ENCODE measurements at regions not wholly inside any gene's neighbourhood (a gene's known extent, or its start where the extent isn't known, plus 50 kb on each side); places are given as distances from the start of the nearest gene placed in this dataset.
A peak's percentile ranks its signal among the peaks of the same experiment; 100 is the strongest.
"Not testable (repeated sequence)": the region's sequence is repeated elsewhere in the genome, so short reads cannot be mapped to it uniquely, and the experiment has no call there.

DNA sequence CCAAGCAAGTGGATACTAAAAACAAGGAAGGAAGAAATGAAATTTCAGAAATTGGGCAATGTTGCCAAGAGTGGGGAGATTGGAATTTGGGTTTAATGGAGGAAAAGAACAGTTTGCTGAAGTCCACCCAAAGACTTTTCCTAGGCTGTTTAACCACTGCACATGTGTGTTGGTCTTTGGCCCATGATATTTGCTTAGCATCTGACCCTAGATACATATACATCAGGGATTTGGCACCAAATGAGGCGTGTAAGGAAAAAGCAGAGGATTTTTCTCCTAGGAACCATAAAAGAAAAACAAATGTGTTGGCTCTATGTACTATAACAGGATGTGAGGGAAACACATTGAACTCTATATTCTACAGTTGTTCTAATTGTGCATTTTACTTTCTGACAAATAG is 80.7 kb upstream of the CD28 start:
- Histone ChIP-seq H3K4me1 (ENCODE audit: control insufficient read depth in 2 of 3, insufficient read depth in 2 of 3, low read depth in 1 of 3, low read length in 3 of 3) (peaks cover 0 to 2% (median 0%) of the 10 kb centered on the region in 3 donors), H3K27ac (ENCODE audit: low read depth in 2 of 2, low read length in 2 of 2) (no peak overlapping the region), H3K9me3 (ENCODE audit: control insufficient read depth in 2 of 3, insufficient read depth in 1 of 3, low read length in 3 of 3) (no peaks in the 10 kb centered on the region), H3K27me3 (ENCODE audit: control insufficient read depth, insufficient read depth, low read length) (no peaks in the 10 kb centered on the region), H3K36me3 (ENCODE audit: control insufficient read depth in 2 of 3, insufficient read depth in 3 of 3, low read length in 3 of 3) (no peaks in the 10 kb centered on the region), H3K9ac (ENCODE audit: low read length in 3 of 3) (no peak overlapping the region), H3K4me3 (ENCODE audit: low read length in 3 of 3) (no peak overlapping the region)
- peak in 1 of 5 donors; percentile 64 for DNase-seq
- TF ChIP-seq, protein P1, sequence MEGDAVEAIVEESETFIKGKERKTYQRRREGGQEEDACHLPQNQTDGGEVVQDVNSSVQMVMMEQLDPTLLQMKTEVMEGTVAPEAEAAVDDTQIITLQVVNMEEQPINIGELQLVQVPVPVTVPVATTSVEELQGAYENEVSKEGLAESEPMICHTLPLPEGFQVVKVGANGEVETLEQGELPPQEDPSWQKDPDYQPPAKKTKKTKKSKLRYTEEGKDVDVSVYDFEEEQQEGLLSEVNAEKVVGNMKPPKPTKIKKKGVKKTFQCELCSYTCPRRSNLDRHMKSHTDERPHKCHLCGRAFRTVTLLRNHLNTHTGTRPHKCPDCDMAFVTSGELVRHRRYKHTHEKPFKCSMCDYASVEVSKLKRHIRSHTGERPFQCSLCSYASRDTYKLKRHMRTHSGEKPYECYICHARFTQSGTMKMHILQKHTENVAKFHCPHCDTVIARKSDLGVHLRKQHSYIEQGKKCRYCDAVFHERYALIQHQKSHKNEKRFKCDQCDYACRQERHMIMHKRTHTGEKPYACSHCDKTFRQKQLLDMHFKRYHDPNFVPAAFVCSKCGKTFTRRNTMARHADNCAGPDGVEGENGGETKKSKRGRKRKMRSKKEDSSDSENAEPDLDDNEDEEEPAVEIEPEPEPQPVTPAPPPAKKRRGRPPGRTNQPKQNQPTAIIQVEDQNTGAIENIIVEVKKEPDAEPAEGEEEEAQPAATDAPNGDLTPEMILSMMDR (IDR thresholded peaks at IDR 0.05; ENCODE audit: borderline replicate concordance, extremely low read depth, insufficient read depth), result no peak
- intact Hi-C loops (cut with DNase I), result no loop called here
- no peak for FAIRE-seq

DNA sequence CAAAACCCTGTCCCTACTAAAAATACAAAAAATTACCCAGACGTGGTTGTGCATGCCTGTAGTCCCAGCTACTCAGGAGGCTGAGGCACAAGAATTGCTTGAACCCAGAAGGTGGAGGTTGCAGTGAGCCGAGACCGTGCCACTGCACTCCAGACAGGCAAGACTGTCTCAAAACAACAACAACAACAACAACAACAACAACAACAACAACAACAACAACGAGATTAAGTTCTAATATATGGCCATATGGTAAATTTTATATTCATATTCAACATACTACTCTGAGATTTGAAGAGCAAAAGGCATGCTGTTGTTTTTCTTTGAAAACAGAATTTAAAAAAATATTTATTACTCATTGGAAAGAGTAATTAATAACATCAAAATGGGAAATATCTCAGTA is 80.2 kb upstream of the CD28 start:
- DNase-seq; H3K36me3 ChIP-seq (ENCODE audit: control insufficient read depth in 2 of 3, insufficient read depth in 3 of 3, low read length in 3 of 3); H3K4me1 ChIP-seq (ENCODE audit: control insufficient read depth in 2 of 3, insufficient read depth in 2 of 3, low read depth in 1 of 3, low read length in 3 of 3); H3K27ac ChIP-seq (ENCODE audit: low read depth in 2 of 2, low read length in 2 of 2); H3K9ac ChIP-seq (ENCODE audit: low read length in 3 of 3); H3K4me3 ChIP-seq (ENCODE audit: low read length in 3 of 3); H3K9me3 ChIP-seq (ENCODE audit: control insufficient read depth in 2 of 3, insufficient read depth in 1 of 3, low read length in 3 of 3); H3K27me3 ChIP-seq (ENCODE audit: control insufficient read depth, insufficient read depth, low read length); FAIRE-seq; intact Hi-C loops (cut with DNase I): not testable (repeated sequence)

DNA sequence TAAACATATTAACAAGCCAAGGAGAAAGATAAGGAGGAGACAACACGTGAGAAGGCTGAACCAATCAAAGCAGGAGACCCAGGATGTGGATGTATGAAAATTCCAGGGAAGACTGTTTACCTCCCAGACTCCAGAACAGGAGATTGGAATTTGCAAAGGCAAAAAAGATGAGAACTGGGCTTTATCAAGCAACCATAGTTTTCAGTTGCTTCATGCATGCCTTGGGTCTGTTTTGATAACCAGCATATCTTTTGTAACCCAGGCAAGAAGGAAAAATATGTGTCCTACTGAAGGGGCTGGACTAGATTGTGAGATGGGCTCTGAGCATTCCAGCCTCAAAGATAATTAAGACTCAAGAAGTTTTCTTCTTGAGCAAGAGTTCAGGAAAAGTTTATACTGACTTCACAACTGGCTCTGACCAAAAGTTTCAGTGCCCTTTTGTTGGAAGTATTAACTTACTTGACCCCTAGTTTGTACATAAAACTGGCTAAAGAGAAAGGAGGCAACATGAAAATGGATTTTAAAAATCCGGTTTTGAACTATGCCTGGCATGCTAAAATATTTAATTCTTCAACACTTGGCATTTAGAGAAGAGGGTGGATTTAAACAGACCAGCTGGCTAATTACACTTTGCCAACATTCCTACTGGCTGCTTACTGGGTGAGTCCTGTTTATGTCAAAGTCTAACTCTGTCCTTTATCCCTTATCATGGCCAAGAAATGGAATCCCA is 79.3 kb upstream of the CD28 start:
- Histone ChIP-seq H3K9me3 (ENCODE audit: control insufficient read depth in 2 of 3, insufficient read depth in 1 of 3, low read length in 3 of 3) (no peaks in the 10 kb centered on the region), H3K27me3 (ENCODE audit: control insufficient read depth, insufficient read depth, low read length) (no peaks in the 10 kb centered on the region), H3K9ac (ENCODE audit: low read length in 3 of 3) (no peak overlapping the region), H3K4me1 (ENCODE audit: control insufficient read depth in 2 of 3, insufficient read depth in 2 of 3, low read depth in 1 of 3, low read length in 3 of 3) (peaks cover 0 to 2% (median 0%) of the 10 kb centered on the region in 3 donors), H3K4me3 (ENCODE audit: low read length in 3 of 3) (no peak overlapping the region), H3K27ac (ENCODE audit: low read depth in 2 of 2, low read length in 2 of 2) (no peak overlapping the region), H3K36me3 (ENCODE audit: control insufficient read depth in 2 of 3, insufficient read depth in 3 of 3, low read length in 3 of 3) (no peaks in the 10 kb centered on the region)
- intact Hi-C loops (cut with DNase I), result no loop called here
- TF ChIP-seq, protein P1 (IDR thresholded peaks at IDR 0.05; ENCODE audit: borderline replicate concordance, extremely low read depth, insufficient read depth), result no peak
- DNase-seq, result peak in 1 of 5 donors; percentile 32
- no peak for FAIRE-seq

DNA sequence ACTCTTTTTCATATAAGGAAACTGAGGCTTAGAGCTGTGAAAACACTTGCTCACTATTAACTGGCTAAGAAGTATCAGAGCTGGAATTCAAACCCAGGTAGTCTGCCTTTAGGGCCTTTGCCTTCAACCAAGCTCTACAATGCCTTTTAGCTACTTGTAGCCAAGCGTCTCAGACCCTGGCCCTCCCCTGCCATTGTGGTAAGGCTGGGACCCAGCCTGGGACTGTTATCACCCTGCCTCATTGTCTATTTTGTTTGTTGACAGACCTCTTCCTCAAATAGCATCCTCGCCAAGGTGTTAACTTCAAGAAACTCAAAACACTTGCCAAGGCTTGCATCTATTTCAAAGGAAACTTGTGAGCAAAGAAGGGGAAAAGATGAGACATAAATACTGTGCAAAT is 76.7 kb upstream of the CD28 start:
- Histone ChIP-seq H3K27me3 (ENCODE audit: control insufficient read depth, insufficient read depth, low read length) (no peaks in the 10 kb centered on the region), H3K4me3 (ENCODE audit: low read length in 3 of 3) (no peak overlapping the region), H3K9me3 (ENCODE audit: control insufficient read depth in 2 of 3, insufficient read depth in 1 of 3, low read length in 3 of 3) (no peaks in the 10 kb centered on the region), H3K9ac (ENCODE audit: low read length in 3 of 3) (no peak overlapping the region), H3K4me1 (ENCODE audit: control insufficient read depth in 2 of 3, insufficient read depth in 2 of 3, low read depth in 1 of 3, low read length in 3 of 3) (peaks cover 0 to 2% (median 0%) of the 10 kb centered on the region in 3 donors), H3K36me3 (ENCODE audit: control insufficient read depth in 2 of 3, insufficient read depth in 3 of 3, low read length in 3 of 3) (no peaks in the 10 kb centered on the region), H3K27ac (ENCODE audit: low read depth in 2 of 2, low read length in 2 of 2) (no peak overlapping the region)
- TF ChIP-seq, protein P1 (IDR thresholded peaks at IDR 0.05; ENCODE audit: borderline replicate concordance, extremely low read depth, insufficient read depth), result no peak
- intact Hi-C loops (cut with DNase I), result no loop called here
- FAIRE-seq (no peak), DNase-seq (no peak)
